Activated CD4-positive, alpha-beta T cell treated with anti-CD3 and anti-CD28 coated beads, Interleukin-2, amount 10 ng/mL, durations not matched to agents 24 days and 14 days (primary cell): ENCODE measurements at regions not wholly inside any gene's neighbourhood (a gene's known extent, or its start where the extent isn't known, plus 50 kb on each side); places are given as distances from the start of the nearest gene placed in this dataset.

Experiments used
- DNase-seq: peaks from one replicate; pipeline ENCODE4 v3.0.0; 2022
- H3K27ac Mint-ChIP-seq: one replicate; pipeline ENCODE4 v1.8.0; 2022; ENCODE audit warnings: mild to moderate bottlenecking, mixed read lengths
- H3K27me3 Mint-ChIP-seq: one replicate; pipeline ENCODE4 v1.8.0; 2022; ENCODE audit warnings: mixed read lengths
- H3K36me3 Mint-ChIP-seq: one replicate; pipeline ENCODE4 v1.8.0; 2022; ENCODE audit warnings: low read depth, mild to moderate bottlenecking, mixed read lengths
- H3K4me1 Mint-ChIP-seq: one replicate; pipeline ENCODE4 v1.8.0; 2021; ENCODE audit warnings: mixed read lengths
- H3K4me3 Mint-ChIP-seq: one replicate; pipeline ENCODE4 v1.8.0; 2022; ENCODE audit warnings: mild to moderate bottlenecking, moderate library complexity, mixed read lengths
- H3K9me3 Mint-ChIP-seq: one replicate; pipeline ENCODE4 v1.8.0; 2021; ENCODE audit warnings: mixed read lengths
- intact Hi-C: fragments of 100-400 bp; cut with micrococcal nuclease; formaldehyde crosslinking; loops from one replicate; pipeline ENCODE4 v1.15.1; 2023

DNA sequence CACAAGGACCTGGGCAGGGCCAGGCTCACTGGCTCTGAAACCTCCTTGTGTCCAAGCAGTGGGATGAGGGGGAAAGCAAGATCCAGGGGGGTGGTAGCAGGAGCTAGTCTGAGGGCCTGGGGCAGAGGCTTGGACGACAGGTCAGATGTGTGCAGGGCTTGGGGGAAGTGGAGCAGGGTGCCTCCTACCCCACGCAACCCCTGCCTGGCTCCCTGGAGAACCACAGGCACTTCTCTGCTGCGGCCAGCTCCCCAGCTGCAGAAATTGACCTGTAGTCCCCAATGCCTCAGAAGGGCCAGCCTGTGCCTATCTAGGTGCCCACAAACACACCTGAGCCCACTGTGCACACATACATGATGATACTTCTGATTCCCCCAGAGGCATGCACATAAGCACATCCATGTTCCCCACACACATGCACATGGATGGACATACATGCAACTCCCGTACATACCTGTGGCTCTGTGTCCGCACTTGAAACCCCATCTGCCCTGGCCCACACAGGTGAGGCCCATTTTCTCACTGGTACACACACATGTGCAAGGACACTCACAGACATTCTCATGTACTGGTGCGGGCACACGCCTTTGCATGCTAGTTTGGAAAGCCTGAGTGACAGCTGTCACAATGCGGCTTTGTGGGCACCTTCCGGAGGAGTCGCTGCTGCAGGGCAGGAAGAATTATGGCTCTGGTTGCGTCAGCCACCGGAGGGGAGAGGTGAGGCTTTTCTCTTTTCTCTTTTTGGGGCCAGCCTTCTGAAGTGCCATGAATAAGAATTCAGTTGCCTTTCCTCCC, 247.2 kb upstream of the CSF3R start:
- no peaks in the 10 kb centered on the region for H3K9me3 Mint-ChIP-seq
- no peak overlapping the region for H3K4me3 Mint-ChIP-seq
- intact Hi-C loops: no loop called here
- peaks cover 7% of the 10 kb centered on the region for H3K27me3 Mint-ChIP-seq
- H3K27ac Mint-ChIP-seq: no peak overlapping the region
- H3K4me1 Mint-ChIP-seq: no peaks in the 10 kb centered on the region
- H3K36me3 Mint-ChIP-seq: no peaks in the 10 kb centered on the region
- no peak for DNase-seq

DNA sequence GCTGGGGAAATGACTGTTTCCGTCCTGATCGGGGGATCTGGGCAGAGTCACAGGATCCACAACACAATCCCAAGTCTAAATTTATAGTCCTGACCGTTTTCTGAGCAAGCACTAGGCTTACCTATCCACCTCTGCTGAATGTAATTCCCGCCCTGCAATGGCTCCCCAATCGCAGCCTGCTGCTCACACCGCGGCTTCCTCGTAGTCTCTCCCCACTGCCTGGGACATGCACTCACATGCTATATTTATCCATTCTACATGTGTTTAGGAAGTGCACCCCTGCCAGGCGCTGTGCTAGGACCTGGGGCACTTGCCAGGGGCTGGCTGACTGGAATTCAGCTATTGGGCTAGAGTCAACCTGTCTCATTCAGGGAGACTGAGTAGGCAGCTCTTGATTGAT, 246.6 kb upstream of the CSF3R start:
- H3K36me3 Mint-ChIP-seq: no peaks in the 10 kb centered on the region
- peaks cover 6% of the 10 kb centered on the region for H3K27me3 Mint-ChIP-seq
- intact Hi-C loops: no loop called here
- H3K9me3 Mint-ChIP-seq: no peaks in the 10 kb centered on the region
- no peak for DNase-seq
- no peak overlapping the region for H3K27ac Mint-ChIP-seq
- H3K4me1 Mint-ChIP-seq: no peaks in the 10 kb centered on the region
- H3K4me3 Mint-ChIP-seq: no peak overlapping the region

DNA sequence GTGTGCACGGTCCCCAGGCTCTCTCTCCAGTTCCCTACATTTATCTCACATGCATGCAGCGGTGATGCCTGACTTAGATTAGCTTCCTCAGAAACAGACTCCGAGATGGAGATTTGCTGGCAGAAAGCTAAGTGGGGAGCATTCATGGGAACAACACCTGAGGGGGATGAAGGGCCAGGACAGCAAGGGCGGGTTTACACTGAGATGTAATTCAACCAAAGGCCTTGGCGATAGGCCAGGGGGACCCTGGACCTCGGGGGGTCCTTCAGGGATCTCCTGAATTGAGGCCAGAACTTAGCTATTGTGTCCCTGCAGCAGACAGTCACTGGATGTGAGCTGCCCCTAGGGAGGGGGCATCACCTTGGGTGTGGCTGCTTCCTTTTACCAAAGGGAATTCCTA, 246.1 kb upstream of the CSF3R start:
- Mint-ChIP-seq H3K4me3 (no peak overlapping the region), H3K4me1 (no peaks in the 10 kb centered on the region), H3K27ac (no peak overlapping the region), H3K36me3 (no peaks in the 10 kb centered on the region), H3K9me3 (no peaks in the 10 kb centered on the region), H3K27me3 (peaks cover 3% of the 10 kb centered on the region)
- DNase-seq: no peak
- intact Hi-C loops: no loop called here

DNA sequence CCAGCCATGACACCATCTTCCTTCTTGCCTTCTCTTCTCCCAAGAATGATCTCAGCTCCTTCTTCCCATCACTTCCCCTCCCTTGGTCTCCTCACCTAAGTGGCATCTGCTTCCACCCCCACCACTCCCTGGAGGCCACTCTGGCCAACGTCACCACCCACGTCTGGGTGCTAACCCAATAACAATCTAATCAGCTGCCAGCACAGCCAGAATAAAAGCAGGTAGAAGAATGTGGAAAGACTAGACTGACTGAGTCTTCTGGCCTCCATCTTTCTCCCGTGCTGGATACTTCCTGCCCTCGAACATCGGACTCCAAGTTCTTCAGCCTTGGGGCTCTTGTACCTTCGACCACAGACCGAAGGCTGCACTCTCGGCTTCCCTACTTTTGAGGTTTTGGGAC, 245.3 kb upstream of the CSF3R start:
- intact Hi-C loops: no loop called here
- Mint-ChIP-seq H3K4me1 (no peaks in the 10 kb centered on the region), H3K36me3 (no peaks in the 10 kb centered on the region), H3K27me3 (peaks cover 3% of the 10 kb centered on the region), H3K9me3 (no peaks in the 10 kb centered on the region), H3K27ac (no peak overlapping the region), H3K4me3 (no peak overlapping the region)
- DNase-seq: no peak

DNA sequence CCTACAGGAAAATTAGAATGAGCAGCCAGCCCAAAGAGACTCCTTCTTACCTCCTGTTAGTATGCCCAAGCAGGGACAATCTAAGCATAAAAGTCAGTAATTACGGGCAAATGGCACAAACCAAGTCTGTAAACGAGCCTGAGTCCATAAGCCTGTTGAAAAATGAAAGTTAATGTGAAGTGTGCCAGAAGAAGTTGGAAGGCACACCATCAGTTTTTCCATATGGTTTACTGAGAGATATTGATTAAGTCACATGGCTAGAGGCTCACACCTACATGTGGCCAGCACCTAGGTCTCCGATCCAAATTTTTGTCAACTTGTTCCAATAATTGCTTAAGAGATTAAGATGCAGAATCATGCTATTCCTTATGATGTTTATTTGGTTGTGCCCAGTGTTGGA, 242.4 kb upstream of the CSF3R start:
- H3K4me3 Mint-ChIP-seq: no peak overlapping the region
- no peaks in the 10 kb centered on the region for H3K4me1 Mint-ChIP-seq
- DNase-seq: no peak
- no peaks in the 10 kb centered on the region for H3K36me3 Mint-ChIP-seq
- intact Hi-C loops: no loop called here
- H3K27ac Mint-ChIP-seq: no peak overlapping the region
- peaks cover 2% of the 10 kb centered on the region for H3K27me3 Mint-ChIP-seq
- H3K9me3 Mint-ChIP-seq: no peaks in the 10 kb centered on the region

DNA sequence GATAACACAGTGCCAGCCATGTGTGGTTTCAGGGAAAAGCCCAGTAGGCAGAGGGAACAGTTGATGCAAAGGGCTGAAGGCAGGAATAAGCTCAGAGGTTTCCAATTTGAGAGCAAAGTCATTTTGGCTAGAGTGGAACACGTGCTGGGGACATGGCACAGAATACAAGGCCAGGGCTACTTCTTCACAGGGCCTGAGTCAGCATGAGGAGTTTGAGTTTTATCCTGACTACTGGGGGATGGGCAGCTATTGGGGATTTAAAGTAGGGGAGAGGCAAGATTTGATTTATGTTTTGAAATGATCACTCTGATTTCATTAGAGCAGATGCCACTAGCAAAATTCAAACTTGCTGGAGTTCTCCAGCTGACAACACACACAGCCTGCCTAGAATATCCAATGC, 241.1 kb upstream of the CSF3R start:
- Mint-ChIP-seq H3K36me3 (no peaks in the 10 kb centered on the region), H3K4me1 (no peaks in the 10 kb centered on the region), H3K27me3 (peaks cover 3% of the 10 kb centered on the region), H3K4me3 (no peak overlapping the region), H3K9me3 (no peaks in the 10 kb centered on the region), H3K27ac (no peak overlapping the region)
- DNase-seq: no peak
- intact Hi-C loops: no loop called here

DNA sequence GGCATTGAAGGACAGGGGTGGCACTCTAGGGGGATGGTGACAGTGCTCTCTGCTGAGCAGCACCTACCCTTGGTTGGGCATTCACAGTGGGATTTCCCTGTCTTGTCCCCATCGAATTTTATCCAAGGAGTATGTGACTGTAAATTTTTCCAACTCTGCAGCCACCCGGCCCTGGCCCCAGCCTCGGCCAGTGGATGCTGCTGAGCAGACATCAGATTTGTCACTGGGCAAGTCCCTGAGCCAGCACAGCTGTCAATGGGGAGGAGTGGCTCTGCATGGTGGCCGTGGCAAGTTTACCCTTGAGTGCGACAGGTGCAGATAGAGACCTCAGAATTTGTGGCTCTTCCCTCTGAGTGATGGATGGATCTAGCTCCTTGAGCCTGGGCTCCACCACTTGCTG, 240.2 kb upstream of the CSF3R start:
- Mint-ChIP-seq H3K4me1 (no peaks in the 10 kb centered on the region), H3K36me3 (no peaks in the 10 kb centered on the region), H3K4me3 (no peak overlapping the region), H3K27me3 (peaks cover 7% of the 10 kb centered on the region), H3K9me3 (no peaks in the 10 kb centered on the region), H3K27ac (no peak overlapping the region)
- intact Hi-C loops: no loop called here
- no peak for DNase-seq

DNA sequence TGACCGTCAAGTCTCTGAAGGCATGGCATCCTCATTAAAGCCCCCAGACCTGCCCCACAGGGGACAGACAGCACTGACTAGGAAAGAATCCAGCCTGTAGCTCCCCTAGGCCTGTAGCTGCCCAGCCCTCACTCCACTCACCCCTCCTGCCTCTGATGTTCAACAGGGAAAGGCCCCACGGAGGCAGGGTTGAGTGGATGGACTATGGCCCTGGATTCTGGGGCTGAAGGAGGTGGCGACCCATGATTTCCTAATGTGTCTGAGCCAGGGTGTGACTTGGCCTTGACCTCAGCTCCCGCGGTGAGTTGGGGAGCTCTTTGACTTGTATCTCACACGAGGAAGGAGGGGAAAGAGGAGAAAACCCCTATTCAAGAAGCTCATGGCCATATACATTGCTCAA, 238.5 kb upstream of the CSF3R start:
- Mint-ChIP-seq H3K4me3 (no peak overlapping the region), H3K27me3 (peaks cover 11% of the 10 kb centered on the region), H3K36me3 (no peaks in the 10 kb centered on the region), H3K27ac (no peak overlapping the region), H3K4me1 (peaks cover 2% of the 10 kb centered on the region), H3K9me3 (no peaks in the 10 kb centered on the region)
- intact Hi-C loops: no loop called here
- DNase-seq: no peak

DNA sequence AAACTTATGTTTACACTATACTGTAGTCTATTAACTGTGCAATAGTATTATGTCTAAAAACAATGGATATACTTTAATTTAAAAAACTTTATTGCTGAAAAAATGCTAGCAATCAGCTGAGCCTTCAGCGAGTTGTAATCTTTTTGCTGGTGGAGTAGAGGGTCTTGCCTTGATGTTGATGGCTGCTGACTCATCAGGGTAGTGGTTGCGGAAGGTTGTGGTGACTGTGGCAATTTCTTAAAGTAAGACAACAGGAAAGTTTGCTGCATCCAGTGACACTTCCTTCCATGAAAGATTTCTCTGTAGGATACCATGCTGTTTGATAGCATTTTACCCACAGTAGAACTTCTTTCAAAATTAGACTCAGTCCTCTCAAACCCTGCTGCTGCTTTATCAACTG, 234.7 kb upstream of the CSF3R start:
- no peak for DNase-seq
- Mint-ChIP-seq H3K9me3 (no peaks in the 10 kb centered on the region), H3K27me3 (peaks cover 27% of the 10 kb centered on the region), H3K4me3 (no peak overlapping the region), H3K36me3 (no peaks in the 10 kb centered on the region), H3K4me1 (peaks cover 2% of the 10 kb centered on the region), H3K27ac (no peak overlapping the region)
- intact Hi-C loops: no loop called here

DNA sequence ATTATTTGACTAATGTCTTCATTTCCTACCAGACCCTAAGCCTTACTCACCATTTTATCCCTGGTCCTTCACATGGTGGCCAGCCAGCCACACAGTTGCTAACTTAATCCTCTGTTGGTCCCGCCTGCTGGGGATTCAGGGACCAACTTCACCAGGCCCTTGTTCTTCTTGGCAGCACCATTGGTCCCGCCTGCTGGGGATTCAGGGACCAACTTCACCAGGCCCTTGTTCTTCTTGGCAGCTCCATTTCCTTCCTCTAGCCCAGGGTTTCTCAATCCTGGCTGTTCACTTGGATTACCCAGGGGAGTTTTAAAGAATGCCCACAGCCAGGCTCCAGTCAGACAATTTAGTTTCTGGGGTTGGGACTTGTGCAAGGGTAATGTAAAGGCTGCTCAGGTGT, 233.1 kb upstream of the CSF3R start:
- Mint-ChIP-seq H3K9me3 (no peaks in the 10 kb centered on the region), H3K4me3 (no peak overlapping the region)
- intact Hi-C loops: no loop called here

DNA sequence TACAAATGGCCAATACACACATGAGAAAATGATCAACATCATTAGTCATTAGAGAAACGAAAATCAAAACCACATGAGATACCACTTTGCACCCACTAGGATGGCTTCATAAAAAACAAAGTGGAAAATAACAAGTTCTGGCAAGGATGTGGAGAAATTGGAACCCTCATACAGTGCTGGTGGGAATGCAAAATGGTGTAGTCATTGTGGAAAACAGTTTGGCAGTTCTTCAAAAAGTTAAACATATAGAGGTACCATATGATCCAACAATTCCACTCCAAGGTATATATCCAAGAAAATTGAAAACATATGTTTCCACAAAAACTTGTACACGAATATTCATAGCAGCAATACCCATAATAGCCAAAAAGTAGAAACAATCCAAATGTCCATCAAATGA, 231.6 kb upstream of the CSF3R start:
- Mint-ChIP-seq H3K27ac (no peak overlapping the region), H3K4me1 (peaks cover 2% of the 10 kb centered on the region), H3K4me3 (no peak overlapping the region), H3K9me3 (no peaks in the 10 kb centered on the region), H3K27me3 (peaks cover 41% of the 10 kb centered on the region), H3K36me3 (no peaks in the 10 kb centered on the region)
- intact Hi-C loops: no loop called here
- DNase-seq: no peak

More for the DNA sequence above, 233.1 kb upstream of the CSF3R start:
- DNase-seq: no peak
- Mint-ChIP-seq H3K36me3 (no peaks in the 10 kb centered on the region), H3K4me1 (peaks cover 2% of the 10 kb centered on the region), H3K27me3 (peaks cover 38% of the 10 kb centered on the region), H3K27ac (no peak overlapping the region)

DNA sequence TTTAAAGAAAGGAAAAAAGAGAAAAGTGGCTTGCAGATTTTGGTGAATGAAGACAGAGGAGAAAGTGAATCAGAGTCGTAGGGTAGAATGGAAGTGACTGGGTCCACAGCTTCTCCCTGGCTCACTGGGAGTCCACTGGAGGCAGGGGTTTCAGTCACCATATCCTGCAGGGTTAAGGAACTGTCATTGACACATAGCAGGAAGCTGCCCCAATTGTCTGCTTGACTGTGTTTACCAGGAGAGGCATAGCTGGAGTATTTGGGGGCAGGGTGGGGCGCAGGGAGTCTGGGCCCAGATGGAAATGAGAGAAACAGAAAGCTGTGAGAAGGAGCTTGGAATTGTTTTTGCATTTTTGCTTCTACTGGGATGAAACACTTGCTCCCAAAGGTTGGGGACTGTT, 228.8 kb upstream of the CSF3R start:
- H3K36me3 Mint-ChIP-seq: no peaks in the 10 kb centered on the region
- no peaks in the 10 kb centered on the region for H3K9me3 Mint-ChIP-seq
- DNase-seq: no peak
- H3K4me1 Mint-ChIP-seq: no peaks in the 10 kb centered on the region
- H3K27ac Mint-ChIP-seq: no peak overlapping the region
- peaks cover 35% of the 10 kb centered on the region for H3K27me3 Mint-ChIP-seq
- intact Hi-C loops: no loop called here
- H3K4me3 Mint-ChIP-seq: no peak overlapping the region

DNA sequence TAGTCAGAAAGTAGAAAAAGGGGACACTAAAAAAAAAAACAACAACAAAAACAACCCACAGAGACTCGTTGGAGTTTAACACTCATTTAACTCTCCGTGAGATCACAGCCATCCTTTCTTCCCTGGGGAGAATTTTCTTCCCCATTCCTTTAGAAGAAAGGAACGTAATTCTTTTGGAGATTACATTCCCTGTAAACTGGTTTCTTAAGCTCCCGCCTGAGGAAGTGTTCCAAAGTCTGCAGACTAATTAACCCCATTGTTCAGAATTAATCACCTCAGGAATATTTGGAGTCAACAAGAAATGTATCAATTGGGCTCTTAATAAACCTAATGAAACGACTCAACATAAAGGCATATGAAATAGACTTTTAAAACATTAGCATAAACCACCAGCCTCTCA, 228.2 kb upstream of the CSF3R start:
- no peak overlapping the region for H3K4me3 Mint-ChIP-seq
- H3K27me3 Mint-ChIP-seq: peaks cover 39% of the 10 kb centered on the region
- no peaks in the 10 kb centered on the region for H3K9me3 Mint-ChIP-seq
- H3K27ac Mint-ChIP-seq: no peak overlapping the region
- no peaks in the 10 kb centered on the region for H3K4me1 Mint-ChIP-seq
- H3K36me3 Mint-ChIP-seq: no peaks in the 10 kb centered on the region
- intact Hi-C loops: no loop called here
- DNase-seq: no peak

DNA sequence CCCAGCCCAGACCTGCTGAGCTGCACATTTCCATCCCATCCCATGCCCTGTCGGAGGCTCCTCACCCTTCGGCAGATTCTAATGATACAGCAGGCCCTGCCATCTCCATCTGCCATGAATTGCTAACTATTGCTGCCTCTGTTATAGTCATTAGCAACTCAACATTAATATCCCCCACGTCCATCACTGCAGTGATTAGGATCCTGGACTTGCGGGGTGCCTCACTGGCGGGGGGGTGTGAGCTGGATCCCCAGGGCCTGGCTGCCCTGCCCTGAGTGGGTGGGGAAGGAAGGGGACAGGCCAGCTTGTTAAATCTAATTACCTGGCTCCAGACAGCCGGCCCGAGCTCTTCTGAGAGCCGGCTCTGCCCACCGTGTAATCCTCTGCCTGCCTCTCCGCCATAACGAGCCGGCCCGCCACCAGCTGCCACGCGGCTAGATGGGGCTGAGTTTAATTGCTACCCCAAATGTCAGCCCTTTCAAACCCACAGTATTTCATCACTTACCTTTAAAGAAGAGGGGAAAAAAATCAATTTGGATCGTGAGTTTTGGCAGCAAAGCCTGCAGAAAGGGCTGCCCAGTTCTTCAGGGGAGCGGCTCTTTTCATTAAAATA, 227.3 kb upstream of the CSF3R start:
- Mint-ChIP-seq H3K4me3 (no peak overlapping the region), H3K36me3 (no peaks in the 10 kb centered on the region), H3K4me1 (no peaks in the 10 kb centered on the region), H3K27me3 (peaks cover 40% of the 10 kb centered on the region), H3K9me3 (no peaks in the 10 kb centered on the region), H3K27ac (no peak overlapping the region)
- intact Hi-C loops: no loop called here
- no peak for DNase-seq

DNA sequence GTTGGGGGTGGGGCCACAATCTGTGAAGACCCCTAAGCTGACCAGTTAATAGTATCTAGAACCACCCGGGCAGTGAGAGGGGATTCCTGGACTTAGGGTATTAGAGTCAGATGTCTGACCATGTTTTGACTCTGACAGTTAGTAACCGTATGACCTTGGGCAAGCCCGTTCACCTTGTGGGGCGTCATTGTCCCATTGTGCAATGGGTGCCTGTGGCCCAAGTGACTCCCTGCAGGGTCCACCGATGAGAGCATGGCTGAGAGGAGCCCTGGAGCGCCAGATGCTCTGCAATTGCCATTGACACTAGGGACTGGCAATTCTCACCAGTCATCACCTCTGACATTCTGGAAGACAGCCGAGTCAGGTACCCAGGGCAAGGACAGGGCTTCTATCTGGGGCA, 225.9 kb upstream of the CSF3R start:
- Mint-ChIP-seq H3K27me3 (peaks cover 32% of the 10 kb centered on the region), H3K36me3 (no peaks in the 10 kb centered on the region), H3K27ac (no peak overlapping the region), H3K9me3 (no peaks in the 10 kb centered on the region), H3K4me3 (no peak overlapping the region), H3K4me1 (no peaks in the 10 kb centered on the region)
- intact Hi-C loops: no loop called here
- no peak for DNase-seq
